DOHH2 (cell line): ENCODE measurements at regions not wholly inside any gene's neighbourhood (a gene's known extent, or its start where the extent isn't known, plus 50 kb on each side); places are given as distances from the start of the nearest gene placed in this dataset.

Experiments used
- CTCF ChIP-seq: fragments of 200-600 bp; sonication (generic); IDR thresholded peaks from one replicate; pipeline ENCODE4 v1.5.1; 2014; ENCODE audit warnings: antibody characterized with exemption, mild to moderate bottlenecking, low read depth, low read length; ENCODE audit not compliant: poor library complexity, severe bottlenecking
- EZH2phosphoT487 ChIP-seq: fragments of 200-600 bp; sonication (generic); IDR thresholded peaks from 2 replicates; pipeline ENCODE4 v1.6.1; 2017; ENCODE audit warnings: borderline replicate concordance, mild to moderate bottlenecking, antibody characterized with exemption, low read length, moderate library complexity, mixed read lengths

- TF ChIP-seq CTCF (no peak), EZH2phosphoT487 (no peak)
Observed at GRCh38 chr7:26567266-26567665, 275.6 kb downstream of the SNX10 start.
